SU-DHL-6 (cell line): ENCODE measurements at regions not wholly inside any gene's neighbourhood (a gene's known extent, or its start where the extent isn't known, plus 50 kb on each side); places are given as distances from the start of the nearest gene placed in this dataset.
"Not testable (repeated sequence)": the region's sequence is repeated elsewhere in the genome, so short reads cannot be mapped to it uniquely, and the experiment has no call there.

Experiments used
- H2AFZ ChIP-seq: fragments of 200-600 bp; sonication (generic); 2 replicates; pipeline ENCODE4 v1.6.1; 2014; ENCODE audit warnings: low read depth, mild to moderate bottlenecking, moderate library complexity, mixed read lengths, antibody characterized with exemption, low read length; ENCODE audit not compliant: severe bottlenecking
- H3F3A ChIP-seq: fragments of 200-600 bp; shearing (Covaris generic); 2 replicates; pipeline ENCODE4 v1.6.0; 2016; ENCODE audit warnings: antibody characterized with exemption, mild to moderate bottlenecking; ENCODE audit not compliant: insufficient read depth
- H3K27ac ChIP-seq: fragments of 200-600 bp; sonication (generic); 2 replicates; pipeline ENCODE4 v1.5.1; 2016; ENCODE audit warnings: low read depth, mild to moderate bottlenecking, low read length, moderate library complexity, mixed read lengths
- H3K27me3 ChIP-seq: fragments of 200-600 bp; sonication (generic), shearing (Covaris generic); 2 replicates; pipeline ENCODE4 v1.6.0; 2014; ENCODE audit warnings: mild to moderate bottlenecking, low read length
- H3K36me3 ChIP-seq: fragments of 200-600 bp; sonication (generic); 2 replicates; pipeline ENCODE4 v1.6.1; 2014; ENCODE audit warnings: mild to moderate bottlenecking, low read length, mixed read lengths
- H3K4me2 ChIP-seq: fragments of 300-600, 200-600 bp; shearing (Covaris generic), sonication (generic); 2 replicates; pipeline ENCODE4 v1.6.0; 2014; ENCODE audit warnings: low read length, low read depth, mild to moderate bottlenecking; ENCODE audit not compliant: poor library complexity, severe bottlenecking
- H3K4me3 ChIP-seq: fragments of 200-600 bp; sonication (generic); 2 replicates; pipeline ENCODE4 v1.5.1; 2014; ENCODE audit warnings: antibody characterized with exemption, low read length, mild to moderate bottlenecking, mixed read lengths; ENCODE audit not compliant: insufficient read depth, poor library complexity, severe bottlenecking
- H3K79me2 ChIP-seq: fragments of 200-600 bp; sonication (generic); 2 replicates; pipeline ENCODE4 v1.6.1; 2014; ENCODE audit warnings: mild to moderate bottlenecking, low read length, moderate library complexity; ENCODE audit not compliant: insufficient read depth
- H3K9ac ChIP-seq: fragments of 200-600 bp; sonication (generic); 2 replicates; pipeline ENCODE4 v1.7.0; 2014; ENCODE audit warnings: mild to moderate bottlenecking, low read length
- H3K9me2 ChIP-seq: fragments of 200-600 bp; sonication (generic); replicated peaks from 2 replicates; pipeline ENCODE4 v1.6.1; 2014; ENCODE audit warnings: low read length; ENCODE audit not compliant: insufficient read depth
- H3K9me3 ChIP-seq: fragments of 200-600 bp; sonication (generic); 2 replicates; pipeline ENCODE4 v1.6.1; 2014; ENCODE audit warnings: low read length, mixed read lengths; ENCODE audit not compliant: insufficient read depth
- H4K20me1 ChIP-seq: fragments of 200-600 bp; sonication (generic); 2 replicates; pipeline ENCODE4 v1.6.1; 2014; ENCODE audit warnings: low read depth, mild to moderate bottlenecking, antibody characterized with exemption, low read length, moderate library complexity, mixed read lengths
- CTCF ChIP-seq: fragments of 200-600 bp; sonication (generic); IDR thresholded peaks from one replicate; pipeline ENCODE4 v1.5.1; 2017; ENCODE audit warnings: antibody characterized with exemption, mild to moderate bottlenecking, low read length, moderate library complexity; ENCODE audit not compliant: insufficient read depth, poor library complexity, severe bottlenecking
- EZH2phosphoT487 ChIP-seq: fragments of 200-600 bp; sonication (generic), shearing (Covaris generic); conservative IDR thresholded peaks from 2 replicates; pipeline ENCODE4 v1.6.1; 2018; ENCODE audit warnings: mild to moderate bottlenecking, antibody characterized with exemption, low read length, moderate library complexity, mixed read lengths

GRCh38 chrX:8043121-8043520 lies 115.9 kb upstream of the PNPLA4 start:
- Histone ChIP-seq H3K36me3 (no peaks in the 10 kb centered on the region), H3K27ac (no peak overlapping the region), H2AFZ (no peak overlapping the region), H3K79me2 (no peaks in the 10 kb centered on the region), H3K9ac (no peak overlapping the region), H3K27me3 (no peaks in the 10 kb centered on the region), H3K4me2 (no peak overlapping the region), H4K20me1 (no peaks in the 10 kb centered on the region), H3K9me3 (no peaks in the 10 kb centered on the region), H3K9me2 (no peaks in the 10 kb centered on the region), H3K4me3 (no peak overlapping the region), H3F3A (no peaks in the 10 kb centered on the region)
- no peak for TF ChIP-seq EZH2phosphoT487
- TF ChIP-seq CTCF, result no peak

GRCh38 chrX:8042304-8042703 lies 115.1 kb upstream of the PNPLA4 start:
- H3K27ac ChIP-seq, result no peak overlapping the region
- H3K27me3 ChIP-seq, result no peaks in the 10 kb centered on the region
- no peaks in the 10 kb centered on the region for H3K9me3 ChIP-seq
- H3K79me2 ChIP-seq, result no peaks in the 10 kb centered on the region
- H3K9me2 ChIP-seq, result no peaks in the 10 kb centered on the region
- no peak overlapping the region for H3K9ac ChIP-seq
- H3K4me3 ChIP-seq, result no peak overlapping the region
- H2AFZ ChIP-seq, result no peak overlapping the region
- TF ChIP-seq CTCF (no peak), EZH2phosphoT487 (no peak)
- no peaks in the 10 kb centered on the region for H4K20me1 ChIP-seq
- H3F3A ChIP-seq, result no peaks in the 10 kb centered on the region
- no peaks in the 10 kb centered on the region for H3K36me3 ChIP-seq
- no peak overlapping the region for H3K4me2 ChIP-seq

GRCh38 chrX:8039711-8040110 lies 112.5 kb upstream of the PNPLA4 start:
- H3K36me3 ChIP-seq, H3K4me3 ChIP-seq, H3K79me2 ChIP-seq, H3K9ac ChIP-seq, H3K27ac ChIP-seq, H3K27me3 ChIP-seq, H3K9me3 ChIP-seq, H3K9me2 ChIP-seq, H2AFZ ChIP-seq, H3F3A ChIP-seq, H4K20me1 ChIP-seq, H3K4me2 ChIP-seq: not testable (repeated sequence)

GRCh38 chrX:8037593-8038348 lies 110.6 kb upstream of the PNPLA4 start:
- TF ChIP-seq CTCF, result no peak
- Histone ChIP-seq H3F3A (no peaks in the 10 kb centered on the region), H3K27me3 (no peaks in the 10 kb centered on the region), H2AFZ (no peak overlapping the region), H3K27ac (no peak overlapping the region), H3K36me3 (no peaks in the 10 kb centered on the region), H3K79me2 (no peaks in the 10 kb centered on the region), H4K20me1 (no peaks in the 10 kb centered on the region), H3K4me3 (no peak overlapping the region), H3K9ac (no peak overlapping the region), H3K9me2 (no peaks in the 10 kb centered on the region), H3K4me2 (no peak overlapping the region), H3K9me3 (no peaks in the 10 kb centered on the region)
